GM12878 (cell line): ENCODE measurements at regions not wholly inside any gene's neighbourhood (a gene's known extent, or its start where the extent isn't known, plus 50 kb on each side); places are given as distances from the start of the nearest gene placed in this dataset.

ENCODE experiments used
- ATAC-seq: fragments of 200-7000 bp; cut with Tn5 transposase; 3 replicates; pipeline ENCODE4 v1.9.1; 2020; ENCODE audit warnings: mild to moderate bottlenecking, moderate library complexity
- BruUV-seq: library from RNA; stranded (reverse); fragments of 400-500 nt; replicated peaks from 2 replicates; lab custom pipeline; 2021; lab: Mats Ljungman, UMichigan
- CTCF ChIA-PET: fragments of 300-600 bp; sonication (Branson Sonifier 250); formaldehyde crosslinking; extraction: SDS; loops from one replicate; lab custom pipeline; 2021; ENCODE audit warnings: inconsistent platforms; lab: Yijun Ruan, JAX
- POLR2A ChIA-PET: fragments of 350-600 bp; formaldehyde crosslinking; extraction: SDS; loops from one replicate; lab custom pipeline; 2021; ENCODE audit warnings: inconsistent platforms; lab: Charles Lee
- RAD21 ChIA-PET: fragments of 300-600 bp; sonication (Branson Sonifier 250); formaldehyde crosslinking; loops from one replicate; lab custom pipeline; 2023; ENCODE audit warnings: antibody characterized with exemption; ENCODE audit not compliant: unreplicated experiment; lab: Charles Lee
- SMC1A ChIA-PET: fragments of 300-600 bp; sonication (Branson Sonifier 250); formaldehyde crosslinking; loops from one replicate; lab custom pipeline; 2023; ENCODE audit not compliant: unreplicated experiment, uncharacterized antibody; lab: Charles Lee
- DNase-seq: peaks from one replicate; pipeline ENCODE4 v3.0.0-alpha.2; 2011; ENCODE audit warnings: low read depth, low spot score
- FAIRE-seq: peaks from 3 replicates; lab custom pipeline; 2011; peaks lifted over from hg19 to GRCh38; lab: Jason Lieb, UNC
- H2AFZ ChIP-seq: 2 replicates; pipeline ENCODE4 v1.6.0; 2011; ENCODE audit warnings: low read depth, low read length, control low read depth; ENCODE audit not compliant: control insufficient read depth
- H3K27ac ChIP-seq: 2 replicates; pipeline ENCODE4 v1.5.1; 2011; ENCODE audit warnings: control low read depth; ENCODE audit not compliant: control insufficient read depth, insufficient read depth
- H3K27me3 ChIP-seq, 2 experiments: replicated peaks in 1 of 2; 2 replicates each; pipeline versions ENCODE4 v1.6.0 to v1.6.1; 2011; ENCODE audit warnings: low read length in 1 of 2; ENCODE audit not compliant: control insufficient read depth in 2 of 2, insufficient read depth in 2 of 2
- H3K36me3 ChIP-seq, 2 experiments: 2 replicates each; pipeline ENCODE4 v1.5.1; 2011; ENCODE audit warnings: low read length in 1 of 2; ENCODE audit not compliant: control insufficient read depth in 2 of 2, insufficient read depth in 2 of 2
- H3K4me1 ChIP-seq: 2 replicates; pipeline ENCODE4 v1.6.1; 2011; ENCODE audit warnings: mild to moderate bottlenecking, low read length, moderate library complexity, mixed read lengths; ENCODE audit not compliant: control insufficient read depth, insufficient read depth
- H3K4me2 ChIP-seq: 2 replicates; pipeline ENCODE4 v1.6.0; 2011; ENCODE audit warnings: control low read depth; ENCODE audit not compliant: control insufficient read depth, insufficient read depth
- H3K4me3 ChIP-seq: fragments of 200-600 bp; sonication (generic); 2 replicates; pipeline ENCODE4 v1.5.1; 2016
- H3K79me2 ChIP-seq: 2 replicates; pipeline ENCODE4 v1.6.0; 2011; ENCODE audit warnings: low read length; ENCODE audit not compliant: control insufficient read depth, insufficient read depth
- H3K9ac ChIP-seq: 2 replicates; pipeline ENCODE4 v1.8.0; 2011; ENCODE audit warnings: low read length, control low read depth, mixed read lengths; ENCODE audit not compliant: control insufficient read depth, insufficient read depth
- H3K9me3 ChIP-seq: replicated peaks from 3 replicates; pipeline ENCODE4 v1.5.1; 2011; ENCODE audit warnings: mild to moderate bottlenecking, low read length; ENCODE audit not compliant: control insufficient read depth, insufficient read depth
- H4K20me1 ChIP-seq: 2 replicates; pipeline ENCODE4 v1.6.0; 2011; ENCODE audit not compliant: control insufficient read depth, insufficient read depth
- ATF7 ChIP-seq: fragments of 450-650 bp; IDR thresholded peaks from 2 replicates; pipeline ENCODE4 v1.6.1; 2016; ENCODE audit warnings: low read depth, mild to moderate bottlenecking
- CREB1 ChIP-seq: IDR thresholded peaks from 2 replicates; pipeline ENCODE4 v1.6.1; 2012; ENCODE audit warnings: low read depth, mild to moderate bottlenecking, inconsistent platforms
- EED ChIP-seq: sonication (generic); IDR thresholded peaks from 2 replicates; pipeline ENCODE4 v1.6.1; 2016; ENCODE audit warnings: antibody characterized with exemption, low read depth
- ETV6 ChIP-seq, 2 experiments: fragments of 450-650 bp in 1 of 2; IDR thresholded peaks in 1 of 2; conservative IDR thresholded peaks in 1 of 2; 2 replicates each; pipeline ENCODE4 v1.6.1; 2014; ENCODE audit warnings: antibody characterized with exemption in 1 of 2, borderline replicate concordance in 1 of 2, low read depth in 1 of 2, mild to moderate bottlenecking in 1 of 2, moderate library complexity in 1 of 2
- HDGF ChIP-seq: fragments of 450-650 bp; IDR thresholded peaks from 2 replicates; pipeline ENCODE4 v1.6.1; 2016; ENCODE audit warnings: antibody characterized with exemption
- IKZF1 ChIP-seq: fragments of 450-650 bp; conservative IDR thresholded peaks from 2 replicates; pipeline ENCODE4 v1.6.1; 2017; ENCODE audit warnings: antibody characterized with exemption, mild to moderate bottlenecking
- MYC ChIP-seq: IDR thresholded peaks from 2 replicates; pipeline ENCODE4 v1.6.1; 2011; ENCODE audit warnings: mild to moderate bottlenecking, low read length, moderate library complexity, inconsistent platforms; ENCODE audit not compliant: insufficient read depth, insufficient replicate concordance, insufficient read length, severe bottlenecking
- NBN ChIP-seq: fragments of 450-650 bp; IDR thresholded peaks from 2 replicates; pipeline ENCODE4 v1.6.1; 2016
- NFYB ChIP-seq: IDR thresholded peaks from 2 replicates; pipeline ENCODE4 v1.6.1; 2011; ENCODE audit warnings: low read depth, mild to moderate bottlenecking, low read length, improper control_type of control experiment, moderate library complexity; ENCODE audit not compliant: insufficient read depth
- RAD51 ChIP-seq: fragments of 450-650 bp; IDR thresholded peaks from 2 replicates; pipeline ENCODE4 v1.6.1; 2016; ENCODE audit warnings: moderate library complexity, mild to moderate bottlenecking, inconsistent platforms
- RFX5 ChIP-seq: IDR thresholded peaks from 2 replicates; pipeline ENCODE4 v1.6.1; 2011; ENCODE audit warnings: low read depth, low read length, improper control_type of control experiment
- SMARCA5 ChIP-seq: fragments of 450-650 bp; IDR thresholded peaks from 2 replicates; pipeline ENCODE4 v1.6.1; 2017; ENCODE audit warnings: mild to moderate bottlenecking
- TCF3 ChIP-seq: IDR thresholded peaks from 2 replicates; pipeline ENCODE4 v1.6.1; 2012; ENCODE audit warnings: low read depth, mild to moderate bottlenecking, low read length, borderline replicate concordance; ENCODE audit not compliant: insufficient read depth
- USF1 ChIP-seq: IDR thresholded peaks from 2 replicates; pipeline ENCODE4 v1.6.1; 2011; ENCODE audit warnings: borderline replicate concordance, low read depth, mild to moderate bottlenecking, moderate library complexity, mixed read lengths, low read length; ENCODE audit not compliant: insufficient read depth; ENCODE audit errors: extremely low read length
- YY1 ChIP-seq: IDR thresholded peaks from 2 replicates; pipeline ENCODE4 v1.6.1; 2011; ENCODE audit warnings: low read depth, mild to moderate bottlenecking, low read length
- WGBS: methylation state at CpG from one replicate; pipeline ENCODE4 v1.1.6; 2016; ENCODE audit warnings: low lambda C conversion rate; ENCODE audit not compliant: insufficient replicate concordance, insufficient coverage; ENCODE audit errors: missing lambda C conversion rate; 5-methylcytosine and 5-hydroxymethylcytosine counted together
- in situ Hi-C: fragments of 300-500 bp; cut with MboI; formaldehyde crosslinking; loops from 9 replicates; pipeline ENCODE4 v1.14.3; 2018; ENCODE audit warnings: mixed read lengths
- intact Hi-C: fragments of 100-400 bp; cut with micrococcal nuclease; formaldehyde crosslinking; loops from one replicate; pipeline ENCODE4 v1.14.2; 2022; ENCODE audit not compliant: unreplicated experiment
- TF ChIP-seq, protein P1 (sequence below): fragments of 150-350 bp; IDR thresholded peaks from 2 replicates; pipeline ENCODE4 v1.6.1; 2016; ENCODE audit warnings: low read depth, low read length

DNA sequence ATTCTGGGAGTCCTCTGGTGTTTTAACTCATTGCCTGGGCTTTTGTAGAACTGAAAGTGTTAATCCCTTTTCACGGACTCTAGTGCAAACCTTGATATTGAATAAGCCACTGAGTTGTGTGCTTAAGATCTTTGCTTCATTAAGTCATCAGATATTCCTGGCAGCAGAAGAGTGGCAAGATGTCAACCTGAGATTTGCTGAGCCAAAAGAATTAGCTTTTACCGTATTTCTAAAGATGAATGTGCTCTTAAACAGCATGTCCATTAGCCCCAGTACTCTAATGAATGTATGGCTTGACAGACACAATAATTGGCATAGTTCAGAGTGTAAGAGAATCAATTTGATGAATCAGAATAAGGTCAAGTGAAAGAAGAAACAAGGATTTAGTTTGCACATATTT is 87.2 kb upstream of the CDH6 start:
- Histone ChIP-seq H3K9ac (no peak overlapping the region), H3K4me2 (no peak overlapping the region), H3K4me3 (no peak overlapping the region), H2AFZ (no peak overlapping the region), H3K79me2 (no peaks in the 10 kb centered on the region), H4K20me1 (no peaks in the 10 kb centered on the region), H3K36me3 (no peaks in the 10 kb centered on the region), H3K9me3 (no peaks in the 10 kb centered on the region), H3K4me1 (no peaks in the 10 kb centered on the region), H3K27ac (no peak overlapping the region), H3K27me3 (no peaks in the 10 kb centered on the region)
- no TSS peak for BruUV-seq
- ChIA-PET SMC1A (no interaction called here), RAD21 (no interaction called here), CTCF (interaction anchor here (1.0 kb wide), 1 partner anchor 18 kb away, joined by 3 read pairs; no protein-coding TSS in a partner anchor), POLR2A (no interaction called here)
- DNase-seq = no peak
- no peak for TF ChIP-seq CREB1
- no peak for ATAC-seq
- no peak for FAIRE-seq
- WGBS = 31% methylated on average over 2 of the region's 2 CpGs
- intact Hi-C loops (no loop called here), in situ Hi-C loops (no loop called here)

DNA sequence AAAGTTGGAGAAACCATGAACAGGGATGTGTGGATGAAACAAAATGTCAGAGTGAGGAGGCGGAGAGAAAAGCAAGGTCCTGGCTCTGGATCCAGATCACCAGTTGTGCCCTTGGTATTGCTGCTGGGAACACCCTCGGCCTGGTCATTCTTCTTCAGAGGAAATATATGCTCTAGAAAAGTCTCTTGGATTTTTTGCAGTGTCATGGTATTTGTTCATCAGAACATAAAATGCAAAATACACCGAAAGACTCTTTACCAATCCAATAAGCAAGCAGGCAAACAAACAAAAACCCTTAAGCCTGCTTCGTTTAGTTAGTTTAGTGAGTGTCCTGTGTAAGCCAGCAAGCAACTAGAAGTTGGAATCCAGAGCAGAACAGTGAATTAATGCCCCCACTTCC is 88.7 kb upstream of the CDH6 start:
- RAD21 ChIA-PET = no interaction called here
- no peak for TF ChIP-seq RFX5
- TF ChIP-seq, protein P1, sequence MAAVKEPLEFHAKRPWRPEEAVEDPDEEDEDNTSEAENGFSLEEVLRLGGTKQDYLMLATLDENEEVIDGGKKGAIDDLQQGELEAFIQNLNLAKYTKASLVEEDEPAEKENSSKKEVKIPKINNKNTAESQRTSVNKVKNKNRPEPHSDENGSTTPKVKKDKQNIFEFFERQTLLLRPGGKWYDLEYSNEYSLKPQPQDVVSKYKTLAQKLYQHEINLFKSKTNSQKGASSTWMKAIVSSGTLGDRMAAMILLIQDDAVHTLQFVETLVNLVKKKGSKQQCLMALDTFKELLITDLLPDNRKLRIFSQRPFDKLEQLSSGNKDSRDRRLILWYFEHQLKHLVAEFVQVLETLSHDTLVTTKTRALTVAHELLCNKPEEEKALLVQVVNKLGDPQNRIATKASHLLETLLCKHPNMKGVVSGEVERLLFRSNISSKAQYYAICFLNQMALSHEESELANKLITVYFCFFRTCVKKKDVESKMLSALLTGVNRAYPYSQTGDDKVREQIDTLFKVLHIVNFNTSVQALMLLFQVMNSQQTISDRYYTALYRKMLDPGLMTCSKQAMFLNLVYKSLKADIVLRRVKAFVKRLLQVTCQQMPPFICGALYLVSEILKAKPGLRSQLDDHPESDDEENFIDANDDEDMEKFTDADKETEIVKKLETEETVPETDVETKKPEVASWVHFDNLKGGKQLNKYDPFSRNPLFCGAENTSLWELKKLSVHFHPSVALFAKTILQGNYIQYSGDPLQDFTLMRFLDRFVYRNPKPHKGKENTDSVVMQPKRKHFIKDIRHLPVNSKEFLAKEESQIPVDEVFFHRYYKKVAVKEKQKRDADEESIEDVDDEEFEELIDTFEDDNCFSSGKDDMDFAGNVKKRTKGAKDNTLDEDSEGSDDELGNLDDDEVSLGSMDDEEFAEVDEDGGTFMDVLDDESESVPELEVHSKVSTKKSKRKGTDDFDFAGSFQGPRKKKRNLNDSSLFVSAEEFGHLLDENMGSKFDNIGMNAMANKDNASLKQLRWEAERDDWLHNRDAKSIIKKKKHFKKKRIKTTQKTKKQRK = no peak
- TF ChIP-seq EED = no peak
- no peak for TF ChIP-seq ETV6 (conservative IDR thresholded peaks at IDR 0.05 in 1 of 2, IDR thresholded peaks at IDR 0.05 in 1 of 2; ENCODE audit: borderline replicate concordance in 1 of 2, low read depth in 1 of 2)
- TF ChIP-seq USF1 = no peak
- no peak for TF ChIP-seq RAD51
- no peak for TF ChIP-seq TCF3
- no peak for TF ChIP-seq ATF7
- no peak for TF ChIP-seq NFYB
- TF ChIP-seq MYC = no peak
- TF ChIP-seq HDGF = no peak
- no peak for TF ChIP-seq IKZF1
- no peak for TF ChIP-seq NBN
- no peak for TF ChIP-seq SMARCA5
- TF ChIP-seq YY1 = no peak

More for the DNA sequence above, 88.7 kb upstream of the CDH6 start:
- 14% methylated on average over 4 of the region's 4 CpGs for WGBS
- Histone ChIP-seq H3K9me3 (no peaks in the 10 kb centered on the region), H3K9ac (no peak overlapping the region), H3K79me2 (no peaks in the 10 kb centered on the region), H3K27ac (no peak overlapping the region), H3K27me3 (no peaks in the 10 kb centered on the region), H3K4me3 (no peak overlapping the region), H4K20me1 (no peaks in the 10 kb centered on the region), H3K36me3 (no peaks in the 10 kb centered on the region), H2AFZ (no peak overlapping the region), H3K4me2 (no peak overlapping the region), H3K4me1 (no peaks in the 10 kb centered on the region)
- FAIRE-seq (no peak), ATAC-seq (no peak), DNase-seq (no peak)
- intact Hi-C loops (no loop called here), in situ Hi-C loops (no loop called here)
- POLR2A ChIA-PET = no interaction called here
- CTCF ChIA-PET = no interaction called here
- SMC1A ChIA-PET = no interaction called here
- no TSS peak for BruUV-seq
